ENCODE measurements at regions not wholly inside any gene's neighbourhood (a gene's known extent, or its start where the extent isn't known, plus 50 kb on each side); places are given as distances from the start of the nearest gene placed in this dataset.

DNA sequence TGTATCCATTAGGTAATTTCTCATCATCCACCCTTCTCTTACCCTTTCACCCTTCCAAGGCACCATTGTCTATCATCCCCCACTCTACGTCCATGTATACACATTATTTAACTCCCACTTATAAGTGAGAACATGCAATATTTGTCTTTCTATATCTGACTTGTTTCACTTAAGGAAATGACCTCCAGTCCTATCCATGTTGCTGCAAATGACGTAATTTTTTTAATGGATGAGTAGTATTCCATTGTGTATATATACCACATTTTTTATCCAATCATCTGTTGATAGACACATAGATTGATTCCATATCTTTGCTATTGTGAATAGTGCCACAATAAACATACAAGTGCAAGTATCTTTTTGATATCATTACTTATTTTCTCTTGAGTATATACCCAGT lies 322.9 kb upstream of the CXADR start:
- TF ChIP-seq, protein P1, sequence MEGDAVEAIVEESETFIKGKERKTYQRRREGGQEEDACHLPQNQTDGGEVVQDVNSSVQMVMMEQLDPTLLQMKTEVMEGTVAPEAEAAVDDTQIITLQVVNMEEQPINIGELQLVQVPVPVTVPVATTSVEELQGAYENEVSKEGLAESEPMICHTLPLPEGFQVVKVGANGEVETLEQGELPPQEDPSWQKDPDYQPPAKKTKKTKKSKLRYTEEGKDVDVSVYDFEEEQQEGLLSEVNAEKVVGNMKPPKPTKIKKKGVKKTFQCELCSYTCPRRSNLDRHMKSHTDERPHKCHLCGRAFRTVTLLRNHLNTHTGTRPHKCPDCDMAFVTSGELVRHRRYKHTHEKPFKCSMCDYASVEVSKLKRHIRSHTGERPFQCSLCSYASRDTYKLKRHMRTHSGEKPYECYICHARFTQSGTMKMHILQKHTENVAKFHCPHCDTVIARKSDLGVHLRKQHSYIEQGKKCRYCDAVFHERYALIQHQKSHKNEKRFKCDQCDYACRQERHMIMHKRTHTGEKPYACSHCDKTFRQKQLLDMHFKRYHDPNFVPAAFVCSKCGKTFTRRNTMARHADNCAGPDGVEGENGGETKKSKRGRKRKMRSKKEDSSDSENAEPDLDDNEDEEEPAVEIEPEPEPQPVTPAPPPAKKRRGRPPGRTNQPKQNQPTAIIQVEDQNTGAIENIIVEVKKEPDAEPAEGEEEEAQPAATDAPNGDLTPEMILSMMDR (IDR thresholded peaks at IDR 0.05; ENCODE audit: borderline replicate concordance, insufficient read depth, low read depth, low read length), result no peak
- no peak overlapping the region for H3K4me3 ChIP-seq (ENCODE audit: low read depth, low read length)

DNA sequence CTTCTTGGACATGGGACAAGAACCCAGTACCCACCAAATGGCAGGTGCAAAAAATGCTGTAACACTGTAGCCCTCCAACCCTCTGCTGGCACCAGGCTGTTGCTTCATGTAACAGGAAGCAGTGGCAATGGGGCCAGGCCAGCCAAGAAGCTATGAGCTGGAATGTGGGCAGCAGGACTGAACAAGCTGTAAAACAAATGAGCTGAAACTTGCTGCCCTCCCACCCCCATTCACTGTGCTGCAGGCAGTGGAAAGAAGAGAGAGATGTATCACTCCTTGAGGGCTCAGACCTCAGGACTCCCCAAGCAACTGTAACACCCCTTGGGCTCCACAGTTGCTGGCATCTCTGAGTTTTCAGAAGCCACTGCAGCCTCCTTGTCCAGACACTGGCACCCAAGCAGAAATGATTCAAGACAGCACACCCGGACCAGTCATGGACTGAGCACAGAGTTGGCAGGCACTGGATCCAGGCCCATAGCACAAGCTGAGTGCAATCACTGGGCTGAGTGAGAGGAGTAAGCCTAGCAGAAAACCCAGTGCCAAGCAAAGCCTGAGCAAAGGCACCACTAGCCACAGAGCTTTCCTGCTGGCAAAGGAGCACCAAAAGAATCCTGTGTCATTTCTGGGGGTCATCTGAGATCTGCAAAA lies 321.4 kb upstream of the CXADR start:
- TF ChIP-seq, protein P1 (IDR thresholded peaks at IDR 0.05; ENCODE audit: borderline replicate concordance, insufficient read depth, low read depth, low read length), result no peak
- no peak overlapping the region for H3K4me3 ChIP-seq (ENCODE audit: low read depth, low read length)

DNA sequence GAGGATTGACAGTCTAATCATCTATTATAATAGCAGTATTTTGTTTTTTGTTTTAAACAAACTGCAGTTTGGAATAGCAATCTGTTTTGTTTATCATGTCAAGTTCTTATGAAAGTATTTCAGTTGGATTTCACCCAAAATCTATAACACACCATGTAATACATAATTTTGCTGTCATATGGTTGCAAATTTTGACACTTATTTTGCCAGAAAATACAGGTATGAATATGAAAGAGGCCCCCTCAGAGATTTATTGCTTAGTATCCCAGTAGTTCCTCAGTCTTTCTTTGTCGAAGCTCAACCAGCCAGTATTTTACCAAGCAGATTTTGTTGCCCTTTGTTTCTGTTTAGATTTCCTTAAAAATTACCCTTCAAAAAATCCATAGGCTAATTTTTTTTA lies 317.5 kb upstream of the CXADR start:
- no peak overlapping the region for H3K4me3 ChIP-seq (ENCODE audit: low read depth, low read length)
- TF ChIP-seq, protein P1 (IDR thresholded peaks at IDR 0.05; ENCODE audit: borderline replicate concordance, insufficient read depth, low read depth, low read length), result no peak

- TF ChIP-seq, protein P1 (IDR thresholded peaks at IDR 0.05; ENCODE audit: borderline replicate concordance, insufficient read depth, low read depth, low read length), result no peak
- H3K4me3 ChIP-seq (ENCODE audit: low read depth, low read length), result no peak overlapping the region
These were observed 316.9 kb upstream of the CXADR start for GRCh38 chr21:17195976-17196375.

- no peak overlapping the region for H3K4me3 ChIP-seq (ENCODE audit: low read depth, low read length)
- TF ChIP-seq, protein P1 (IDR thresholded peaks at IDR 0.05; ENCODE audit: borderline replicate concordance, insufficient read depth, low read depth, low read length), result no peak
These were observed 316.2 kb upstream of the CXADR start for GRCh38 chr21:17196623-17197022.

GRCh38 chr21:17197996-17198395 lies 314.8 kb upstream of the CXADR start:
- H3K4me3 ChIP-seq (ENCODE audit: low read depth, low read length), result no peak overlapping the region
- TF ChIP-seq, protein P1 (IDR thresholded peaks at IDR 0.05; ENCODE audit: borderline replicate concordance, insufficient read depth, low read depth, low read length), result no peak

DNA sequence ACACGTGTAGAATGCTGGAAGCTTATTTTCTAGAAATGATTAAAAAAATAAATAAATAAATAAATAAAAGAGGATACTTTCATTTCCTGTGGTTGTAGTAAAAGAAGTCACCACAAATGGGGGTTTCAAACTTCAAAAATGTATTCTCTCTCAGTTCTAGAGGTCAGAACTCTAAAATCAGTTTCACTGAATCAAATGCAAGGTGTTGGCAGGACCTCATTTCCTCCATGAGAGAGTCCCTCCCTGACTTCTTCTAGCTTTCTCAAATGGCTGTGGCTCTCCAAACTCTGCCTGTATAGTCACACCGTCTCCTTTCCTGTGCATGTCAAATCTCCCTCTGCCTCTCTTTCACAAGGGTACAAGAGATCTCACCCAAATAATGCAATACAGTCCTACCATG lies 312.6 kb upstream of the CXADR start:
- TF ChIP-seq, protein P1 (IDR thresholded peaks at IDR 0.05; ENCODE audit: borderline replicate concordance, insufficient read depth, low read depth, low read length), result no peak
- H3K4me3 ChIP-seq (ENCODE audit: low read depth, low read length), result no peak overlapping the region
